ENCODE measurements at regions not wholly inside any gene's neighbourhood (a gene's known extent, or its start where the extent isn't known, plus 50 kb on each side); places are given as distances from the start of the nearest gene placed in this dataset.

DNA sequence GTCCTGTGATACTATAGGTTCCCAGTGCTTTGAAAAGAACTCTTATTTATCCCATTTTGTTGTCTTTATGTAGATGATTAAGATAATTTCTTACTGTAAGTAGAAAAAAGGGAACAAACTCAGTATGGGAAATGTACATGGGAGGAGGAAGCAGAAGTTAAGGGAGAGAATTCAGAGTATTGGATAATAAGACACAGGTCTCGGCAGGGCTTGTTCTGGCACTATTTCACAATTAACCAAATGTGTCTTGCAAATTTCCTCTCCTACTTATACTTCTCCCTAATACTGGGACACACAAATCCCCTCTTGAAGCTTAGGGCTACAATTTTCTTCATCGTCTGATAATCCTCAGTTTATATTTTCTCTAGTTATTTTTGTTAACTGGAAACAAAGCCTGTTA is 744.0 kb downstream of the ADCYAP1 start:
- Histone ChIP-seq H3K27ac (ENCODE audit: low read depth, low read length) (no peak overlapping the region), H2AFZ (ENCODE audit: low read length) (no peak overlapping the region), H3K4me1 (ENCODE audit: insufficient read depth, low read length) (no peaks in the 10 kb centered on the region), H3K9me3 (ENCODE audit: low read depth, low read length) (no peaks in the 10 kb centered on the region), H3K27me3 (ENCODE audit: insufficient read depth, low read length) (no peaks in the 10 kb centered on the region), H3K4me3 (ENCODE audit: insufficient read depth, low read length) (no peak overlapping the region), H4K20me1 (ENCODE audit: insufficient read depth, low read length) (no peaks in the 10 kb centered on the region), H3K4me2 (ENCODE audit: insufficient read depth, low read length) (no peak overlapping the region), H3K36me3 (ENCODE audit: insufficient read depth, low read length) (no peaks in the 10 kb centered on the region), H3K79me2 (ENCODE audit: insufficient read depth, low read length) (no peaks in the 10 kb centered on the region)
- no peak for TF ChIP-seq CTCF (IDR thresholded peaks at IDR 0.05; ENCODE audit: extremely low read depth, low read depth, low read length)
- no peak for DNase-seq (ENCODE audit: insufficient read length, low spot score, missing footprints)

DNA sequence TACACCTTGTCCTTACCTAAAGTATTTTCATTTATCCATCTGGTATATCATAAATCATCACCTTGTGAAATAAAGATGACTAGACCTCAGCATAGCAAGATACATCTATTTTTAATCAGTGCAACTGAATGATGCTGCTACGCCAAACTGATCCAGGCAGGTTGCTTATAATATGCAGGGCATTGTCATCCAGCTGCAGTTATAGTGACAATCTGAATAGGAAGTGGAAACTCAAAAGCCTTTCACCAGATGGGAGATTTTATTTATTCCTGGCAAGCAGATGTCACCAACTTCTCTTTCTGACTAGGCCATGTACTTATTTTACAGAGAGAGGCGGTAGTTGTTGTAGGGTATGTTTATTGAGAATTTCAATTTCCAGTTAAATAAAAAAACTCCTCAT is 747.3 kb downstream of the ADCYAP1 start:
- Histone ChIP-seq H3K9me3 (ENCODE audit: low read depth, low read length) (peaks cover 4% of the 10 kb centered on the region), H3K4me1 (ENCODE audit: insufficient read depth, low read length) (no peaks in the 10 kb centered on the region), H2AFZ (ENCODE audit: low read length) (no peak overlapping the region), H3K79me2 (ENCODE audit: insufficient read depth, low read length) (no peaks in the 10 kb centered on the region), H3K27ac (ENCODE audit: low read depth, low read length) (no peak overlapping the region), H3K4me2 (ENCODE audit: insufficient read depth, low read length) (no peak overlapping the region), H3K27me3 (ENCODE audit: insufficient read depth, low read length) (no peaks in the 10 kb centered on the region), H4K20me1 (ENCODE audit: insufficient read depth, low read length) (no peaks in the 10 kb centered on the region), H3K36me3 (ENCODE audit: insufficient read depth, low read length) (no peaks in the 10 kb centered on the region), H3K4me3 (ENCODE audit: insufficient read depth, low read length) (no peak overlapping the region)
- DNase-seq (ENCODE audit: insufficient read length, low spot score, missing footprints): no peak
- no peak for TF ChIP-seq CTCF (IDR thresholded peaks at IDR 0.05; ENCODE audit: extremely low read depth, low read depth, low read length)

DNA sequence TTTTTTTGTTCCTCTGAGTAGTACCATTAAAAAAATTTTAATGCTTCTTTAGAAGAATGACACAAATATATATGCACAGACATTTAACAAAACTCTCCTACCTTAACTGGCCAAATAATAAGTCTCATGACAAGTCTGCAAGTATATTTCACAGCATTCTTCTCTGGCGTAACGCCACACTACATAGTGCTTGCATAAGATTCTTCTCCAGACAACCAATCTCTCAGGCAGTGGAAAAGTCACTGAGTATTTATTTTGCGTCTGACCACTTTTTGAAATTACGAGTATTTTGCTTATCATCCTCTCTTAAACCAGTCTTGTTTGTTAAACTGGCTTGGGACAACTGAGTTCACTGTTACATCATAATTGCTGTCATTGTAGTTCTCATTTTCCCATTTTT is 749.2 kb downstream of the ADCYAP1 start:
- no peaks in the 10 kb centered on the region for H3K4me1 ChIP-seq (ENCODE audit: insufficient read depth, low read length)
- H3K9me3 ChIP-seq (ENCODE audit: low read depth, low read length): peaks cover 5% of the 10 kb centered on the region
- no peaks in the 10 kb centered on the region for H3K79me2 ChIP-seq (ENCODE audit: insufficient read depth, low read length)
- no peak overlapping the region for H3K27ac ChIP-seq (ENCODE audit: low read depth, low read length)
- H3K36me3 ChIP-seq (ENCODE audit: insufficient read depth, low read length): no peaks in the 10 kb centered on the region
- DNase-seq (ENCODE audit: insufficient read length, low spot score, missing footprints): no peak
- H4K20me1 ChIP-seq (ENCODE audit: insufficient read depth, low read length): no peaks in the 10 kb centered on the region
- H3K4me2 ChIP-seq (ENCODE audit: insufficient read depth, low read length): no peak overlapping the region
- H3K4me3 ChIP-seq (ENCODE audit: insufficient read depth, low read length): no peak overlapping the region
- H2AFZ ChIP-seq (ENCODE audit: low read length): no peak overlapping the region
- no peaks in the 10 kb centered on the region for H3K27me3 ChIP-seq (ENCODE audit: insufficient read depth, low read length)
- no peak for TF ChIP-seq CTCF (IDR thresholded peaks at IDR 0.05; ENCODE audit: extremely low read depth, low read depth, low read length)

GRCh38 chr18:1657876-1658275 is 753.2 kb downstream of the ADCYAP1 start:
- Histone ChIP-seq H3K79me2 (ENCODE audit: insufficient read depth, low read length) (no peaks in the 10 kb centered on the region), H3K27ac (ENCODE audit: low read depth, low read length) (no peak overlapping the region), H3K4me2 (ENCODE audit: insufficient read depth, low read length) (no peak overlapping the region), H3K4me3 (ENCODE audit: insufficient read depth, low read length) (no peak overlapping the region), H3K9me3 (ENCODE audit: low read depth, low read length) (peaks cover 5% of the 10 kb centered on the region), H4K20me1 (ENCODE audit: insufficient read depth, low read length) (no peaks in the 10 kb centered on the region), H3K4me1 (ENCODE audit: insufficient read depth, low read length) (no peaks in the 10 kb centered on the region), H2AFZ (ENCODE audit: low read length) (no peak overlapping the region), H3K27me3 (ENCODE audit: insufficient read depth, low read length) (no peaks in the 10 kb centered on the region), H3K36me3 (ENCODE audit: insufficient read depth, low read length) (no peaks in the 10 kb centered on the region)
- no peak for DNase-seq (ENCODE audit: insufficient read length, low spot score, missing footprints)
- TF ChIP-seq CTCF (IDR thresholded peaks at IDR 0.05; ENCODE audit: extremely low read depth, low read depth, low read length): no peak

All from osteoblast (primary cell).